ENCODE measurements at regions not wholly inside any gene's neighbourhood (a gene's known extent, or its start where the extent isn't known, plus 50 kb on each side); places are given as distances from the start of the nearest gene placed in this dataset.

GRCh38 chrX:134162032-134162431, 75.0 kb upstream of the CCDC160 start:
- no peak overlapping the region for H2BK12ac ChIP-seq (ENCODE audit: low read length in 2 of 2)
- no peak overlapping the region for H3K4me2 ChIP-seq (ENCODE audit: low read length, poor library complexity, severe bottlenecking)
- peaks cover 0 to 9% of the 10 kb centered on the region in 2 experiments for H3K27me3 ChIP-seq (ENCODE audit: control insufficient read depth in 1 of 2, insufficient read depth in 1 of 2, low read length in 2 of 2)
- H3K27ac ChIP-seq (ENCODE audit: low read length, poor library complexity, severe bottlenecking), result no peak overlapping the region
- H3K79me1 ChIP-seq (replicated peaks; ENCODE audit: low read length, poor library complexity, severe bottlenecking), result no peaks in the 10 kb centered on the region
- no peak overlapping the region for H2BK5ac ChIP-seq (ENCODE audit: low read depth, low read length, poor library complexity, severe bottlenecking)
- no peak overlapping the region for H3K23ac ChIP-seq (ENCODE audit: low read length in 2 of 2)
- H3K4me3 ChIP-seq (ENCODE audit: insufficient read depth in 1 of 2, low read depth in 1 of 2, low read length in 2 of 2), result no peak overlapping the region
- H3K36me3 ChIP-seq (ENCODE audit: control insufficient read depth in 1 of 2, insufficient read depth in 2 of 2, low read depth in 1 of 2, low read length in 2 of 2), result no peaks in the 10 kb centered on the region
- H3K9ac ChIP-seq (ENCODE audit: low read length), result no peak overlapping the region
- H3K4ac ChIP-seq (ENCODE audit: low read depth in 1 of 2, low read length in 2 of 2), result no peak overlapping the region
- no peak overlapping the region for H2AFZ ChIP-seq (ENCODE audit: low read depth, low read length)
- no peak overlapping the region for H2AK5ac ChIP-seq (ENCODE audit: low read length, severe bottlenecking)
- H3K9me3 ChIP-seq (ENCODE audit: control insufficient read depth, low read length), result no peaks in the 10 kb centered on the region
- H4K8ac ChIP-seq (ENCODE audit: low read length), result no peak overlapping the region
- H2BK15ac ChIP-seq (ENCODE audit: low read depth, poor library complexity, severe bottlenecking), result no peak overlapping the region
- DNase-seq, result no peak
- H2BK120ac ChIP-seq (ENCODE audit: low read depth, low read length), result no peak overlapping the region
- H3K14ac ChIP-seq (ENCODE audit: low read length in 2 of 2), result no peak overlapping the region
- no peak overlapping the region for H4K91ac ChIP-seq (ENCODE audit: low read length)
- H3K4me1 ChIP-seq (ENCODE audit: control insufficient read depth, insufficient read depth, low read depth, low read length), result no peaks in the 10 kb centered on the region
- no peak overlapping the region for H3K18ac ChIP-seq (ENCODE audit: low read depth in 1 of 2, low read length in 2 of 2)

- Histone ChIP-seq H3K4ac (ENCODE audit: low read depth in 1 of 2, low read length in 2 of 2) (no peak overlapping the region), H2BK5ac (ENCODE audit: low read depth, low read length, poor library complexity, severe bottlenecking) (no peak overlapping the region), H3K4me2 (ENCODE audit: low read length, poor library complexity, severe bottlenecking) (no peak overlapping the region), H3K9me3 (ENCODE audit: control insufficient read depth, low read length) (no peaks in the 10 kb centered on the region), H2BK120ac (ENCODE audit: low read depth, low read length) (no peak overlapping the region), H2AFZ (ENCODE audit: low read depth, low read length) (no peak overlapping the region), H2AK5ac (ENCODE audit: low read length, severe bottlenecking) (no peak overlapping the region), H3K27me3 (ENCODE audit: control insufficient read depth in 1 of 2, insufficient read depth in 1 of 2, low read length in 2 of 2) (peaks cover 0 to 9% of the 10 kb centered on the region in 2 experiments), H4K8ac (ENCODE audit: low read length) (no peak overlapping the region), H3K14ac (ENCODE audit: low read length in 2 of 2) (no peak overlapping the region), H3K18ac (ENCODE audit: low read depth in 1 of 2, low read length in 2 of 2) (no peak overlapping the region), H4K91ac (ENCODE audit: low read length) (no peak overlapping the region), H3K36me3 (ENCODE audit: control insufficient read depth in 1 of 2, insufficient read depth in 2 of 2, low read depth in 1 of 2, low read length in 2 of 2) (no peaks in the 10 kb centered on the region), H3K4me3 (ENCODE audit: insufficient read depth in 1 of 2, low read depth in 1 of 2, low read length in 2 of 2) (no peak overlapping the region), H3K23ac (ENCODE audit: low read length in 2 of 2) (no peak overlapping the region), H2BK12ac (ENCODE audit: low read length in 2 of 2) (no peak overlapping the region), H2BK15ac (ENCODE audit: low read depth, poor library complexity, severe bottlenecking) (no peak overlapping the region), H3K79me1 (replicated peaks; ENCODE audit: low read length, poor library complexity, severe bottlenecking) (no peaks in the 10 kb centered on the region), H3K4me1 (ENCODE audit: control insufficient read depth, insufficient read depth, low read depth, low read length) (no peaks in the 10 kb centered on the region), H3K9ac (ENCODE audit: low read length) (no peak overlapping the region), H3K27ac (ENCODE audit: low read length, poor library complexity, severe bottlenecking) (no peak overlapping the region)
- no peak for DNase-seq
- WGBS, result 100% methylated on average over 1 of the region's 1 CpG
Measured at GRCh38 chrX:134163836-134164235, 73.1 kb upstream of the CCDC160 start.

GRCh38 chrX:134167591-134168203, 69.3 kb upstream of the CCDC160 start:
- Histone ChIP-seq H3K9ac (ENCODE audit: low read length) (no peak overlapping the region), H3K4me3 (ENCODE audit: insufficient read depth in 1 of 2, low read depth in 1 of 2, low read length in 2 of 2) (no peak overlapping the region), H3K36me3 (ENCODE audit: control insufficient read depth in 1 of 2, insufficient read depth in 2 of 2, low read depth in 1 of 2, low read length in 2 of 2) (no peaks in the 10 kb centered on the region), H3K4me1 (ENCODE audit: control insufficient read depth, insufficient read depth, low read depth, low read length) (peaks cover 4% of the 10 kb centered on the region), H3K27ac (ENCODE audit: low read length, poor library complexity, severe bottlenecking) (no peak overlapping the region), H2BK5ac (ENCODE audit: low read depth, low read length, poor library complexity, severe bottlenecking) (no peak overlapping the region), H3K18ac (ENCODE audit: low read depth in 1 of 2, low read length in 2 of 2) (no peak overlapping the region), H2BK12ac (ENCODE audit: low read length in 2 of 2) (no peak overlapping the region), H3K79me1 (replicated peaks; ENCODE audit: low read length, poor library complexity, severe bottlenecking) (no peaks in the 10 kb centered on the region), H3K4ac (ENCODE audit: low read depth in 1 of 2, low read length in 2 of 2) (no peak overlapping the region), H2BK15ac (ENCODE audit: low read depth, poor library complexity, severe bottlenecking) (no peak overlapping the region), H4K8ac (ENCODE audit: low read length) (no peak overlapping the region), H2BK120ac (ENCODE audit: low read depth, low read length) (no peak overlapping the region), H3K4me2 (ENCODE audit: low read length, poor library complexity, severe bottlenecking) (no peak overlapping the region), H3K27me3 (ENCODE audit: control insufficient read depth in 1 of 2, insufficient read depth in 1 of 2, low read length in 2 of 2) (peaks cover 0 to 32% of the 10 kb centered on the region in 2 experiments), H3K9me3 (ENCODE audit: control insufficient read depth, low read length) (no peaks in the 10 kb centered on the region), H2AK5ac (ENCODE audit: low read length, severe bottlenecking) (no peak overlapping the region), H3K23ac (ENCODE audit: low read length in 2 of 2) (no peak overlapping the region), H2AFZ (ENCODE audit: low read depth, low read length) (no peak overlapping the region), H4K91ac (ENCODE audit: low read length) (no peak overlapping the region), H3K14ac (ENCODE audit: low read length in 2 of 2) (no peak overlapping the region)
- 78% methylated on average over 4 of the region's 6 CpGs for WGBS
- no peak for DNase-seq

- H3K9ac ChIP-seq (ENCODE audit: low read length), result no peak overlapping the region
- no peak overlapping the region for H3K27ac ChIP-seq (ENCODE audit: low read length, poor library complexity, severe bottlenecking)
- no peak overlapping the region for H3K18ac ChIP-seq (ENCODE audit: low read depth in 1 of 2, low read length in 2 of 2)
- no peak overlapping the region for H3K23ac ChIP-seq (ENCODE audit: low read length in 2 of 2)
- no peak overlapping the region for H2BK15ac ChIP-seq (ENCODE audit: low read depth, poor library complexity, severe bottlenecking)
- peak overlapping the region; percentile 86 for H3K4me2 ChIP-seq (ENCODE audit: low read length, poor library complexity, severe bottlenecking)
- H3K9me3 ChIP-seq (ENCODE audit: control insufficient read depth, low read length), result no peaks in the 10 kb centered on the region
- H3K4me1 ChIP-seq (ENCODE audit: control insufficient read depth, insufficient read depth, low read depth, low read length), result peaks cover 12% of the 10 kb centered on the region
- H2BK12ac ChIP-seq (ENCODE audit: low read length in 2 of 2), result no peak overlapping the region
- no peak overlapping the region for H4K91ac ChIP-seq (ENCODE audit: low read length)
- H3K79me1 ChIP-seq (replicated peaks; ENCODE audit: low read length, poor library complexity, severe bottlenecking), result no peaks in the 10 kb centered on the region
- peaks cover 15 to 50% of the 10 kb centered on the region in 2 experiments for H3K27me3 ChIP-seq (ENCODE audit: control insufficient read depth in 1 of 2, insufficient read depth in 1 of 2, low read length in 2 of 2)
- peak; percentile 6 for DNase-seq
- no peaks in the 10 kb centered on the region for H3K36me3 ChIP-seq (ENCODE audit: control insufficient read depth in 1 of 2, insufficient read depth in 2 of 2, low read depth in 1 of 2, low read length in 2 of 2)
- H2AK5ac ChIP-seq (ENCODE audit: low read length, severe bottlenecking), result no peak overlapping the region
- H2AFZ ChIP-seq (ENCODE audit: low read depth, low read length), result no peak overlapping the region
- WGBS, result 1% methylated on average over 15 of the region's 74 CpGs
- H3K14ac ChIP-seq (ENCODE audit: low read length in 2 of 2), result no peak overlapping the region
- H2BK120ac ChIP-seq (ENCODE audit: low read depth, low read length), result no peak overlapping the region
- H2BK5ac ChIP-seq (ENCODE audit: low read depth, low read length, poor library complexity, severe bottlenecking), result no peak overlapping the region
- H3K4ac ChIP-seq (ENCODE audit: low read depth in 1 of 2, low read length in 2 of 2), result no peak overlapping the region
- peak overlapping the region; percentile 50 to 62 for H3K4me3 ChIP-seq (ENCODE audit: insufficient read depth in 1 of 2, low read depth in 1 of 2, low read length in 2 of 2)
- H4K8ac ChIP-seq (ENCODE audit: low read length), result no peak overlapping the region
Measured at GRCh38 chrX:134171661-134172587, 65.1 kb upstream of the CCDC160 start.
